KMS-11 (cell line): ENCODE measurements at regions not wholly inside any gene's neighbourhood (a gene's known extent, or its start where the extent isn't known, plus 50 kb on each side); places are given as distances from the start of the nearest gene placed in this dataset.
"Not testable (repeated sequence)": the region's sequence is repeated elsewhere in the genome, so short reads cannot be mapped to it uniquely, and the experiment has no call there.

Experiments used
- H2AFZ ChIP-seq: fragments of 200-600 bp; sonication (generic); 2 replicates; pipeline ENCODE4 v1.6.1; 2016; ENCODE audit warnings: antibody characterized with exemption, mixed run types, low read depth
- H3K27ac ChIP-seq: fragments of 200-600 bp; sonication (generic); 2 replicates; pipeline ENCODE4 v1.6.1; 2016; ENCODE audit warnings: mild to moderate bottlenecking, mixed run types
- H3K27me3 ChIP-seq: fragments of 200-600 bp; sonication (generic); 2 replicates; pipeline ENCODE4 v1.6.1; 2017; ENCODE audit warnings: mild to moderate bottlenecking, low read depth, mixed run types, moderate library complexity; ENCODE audit not compliant: insufficient read depth
- H3K36me3 ChIP-seq: fragments of 200-600 bp; sonication (generic); 2 replicates; pipeline ENCODE4 v1.6.1; 2017; ENCODE audit warnings: mild to moderate bottlenecking, mixed run types; ENCODE audit not compliant: insufficient read depth
- H3K4me1 ChIP-seq: fragments of 200-600 bp; sonication (generic); 2 replicates; pipeline ENCODE4 v1.6.1; 2016; ENCODE audit warnings: mild to moderate bottlenecking, low read depth, mixed run types; ENCODE audit not compliant: poor library complexity, severe bottlenecking
- H3K4me2 ChIP-seq: fragments of 200-600 bp; sonication (generic); 2 replicates; pipeline ENCODE4 v1.7.0; 2016; ENCODE audit warnings: mild to moderate bottlenecking, mixed run types
- H3K4me3 ChIP-seq: fragments of 200-600 bp; sonication (generic); IDR thresholded peaks from 2 replicates; pipeline ENCODE4 v1.6.1; 2017; ENCODE audit warnings: low read depth, low read length, mixed read lengths; ENCODE audit not compliant: insufficient read depth
- H3K79me2 ChIP-seq: fragments of 200-600 bp; sonication (generic); 2 replicates; pipeline ENCODE4 v1.6.1; 2016; ENCODE audit warnings: low read depth, mixed run types; ENCODE audit not compliant: insufficient read depth
- H3K9ac ChIP-seq: fragments of 200-600 bp; sonication (generic); 2 replicates; pipeline ENCODE4 v1.6.1; 2016; ENCODE audit warnings: mild to moderate bottlenecking, mixed run types
- H4K20me1 ChIP-seq: fragments of 200-600 bp; sonication (generic); 2 replicates; pipeline ENCODE4 v1.6.1; 2016; ENCODE audit warnings: mild to moderate bottlenecking, mixed run types; ENCODE audit not compliant: insufficient read depth
- TF ChIP-seq, protein P1 (sequence below): fragments of 200-600 bp; sonication (generic); conservative IDR thresholded peaks from 2 replicates; pipeline ENCODE4 v1.6.1; 2017; ENCODE audit warnings: low read depth, mild to moderate bottlenecking, antibody characterized with exemption, low read length, moderate library complexity, mixed read lengths

DNA sequence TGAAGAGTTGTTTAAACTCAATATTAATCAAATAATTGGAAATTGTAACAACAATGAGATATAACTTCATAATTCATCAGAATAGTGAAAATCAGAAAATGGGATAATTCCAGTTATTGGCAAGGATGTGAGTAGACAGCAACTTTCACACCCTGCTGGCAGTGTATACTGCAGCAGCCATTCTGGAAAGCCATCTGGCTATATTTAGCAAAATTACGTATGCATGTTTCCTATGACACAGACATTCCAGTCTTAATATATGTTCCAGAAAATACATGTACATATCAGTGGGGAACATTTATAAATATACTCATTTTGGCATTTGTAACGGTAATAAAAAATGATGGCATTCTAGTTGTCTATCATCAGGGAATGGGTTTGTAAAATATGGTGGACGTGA lies 564.1 kb downstream of the GBE1 start:
- H3K4me3 ChIP-seq, result no peak overlapping the region
- H3K27me3 ChIP-seq, result no peaks in the 10 kb centered on the region
- no peaks in the 10 kb centered on the region for H4K20me1 ChIP-seq
- TF ChIP-seq, protein P1, sequence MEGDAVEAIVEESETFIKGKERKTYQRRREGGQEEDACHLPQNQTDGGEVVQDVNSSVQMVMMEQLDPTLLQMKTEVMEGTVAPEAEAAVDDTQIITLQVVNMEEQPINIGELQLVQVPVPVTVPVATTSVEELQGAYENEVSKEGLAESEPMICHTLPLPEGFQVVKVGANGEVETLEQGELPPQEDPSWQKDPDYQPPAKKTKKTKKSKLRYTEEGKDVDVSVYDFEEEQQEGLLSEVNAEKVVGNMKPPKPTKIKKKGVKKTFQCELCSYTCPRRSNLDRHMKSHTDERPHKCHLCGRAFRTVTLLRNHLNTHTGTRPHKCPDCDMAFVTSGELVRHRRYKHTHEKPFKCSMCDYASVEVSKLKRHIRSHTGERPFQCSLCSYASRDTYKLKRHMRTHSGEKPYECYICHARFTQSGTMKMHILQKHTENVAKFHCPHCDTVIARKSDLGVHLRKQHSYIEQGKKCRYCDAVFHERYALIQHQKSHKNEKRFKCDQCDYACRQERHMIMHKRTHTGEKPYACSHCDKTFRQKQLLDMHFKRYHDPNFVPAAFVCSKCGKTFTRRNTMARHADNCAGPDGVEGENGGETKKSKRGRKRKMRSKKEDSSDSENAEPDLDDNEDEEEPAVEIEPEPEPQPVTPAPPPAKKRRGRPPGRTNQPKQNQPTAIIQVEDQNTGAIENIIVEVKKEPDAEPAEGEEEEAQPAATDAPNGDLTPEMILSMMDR, result no peak
- H3K9ac ChIP-seq, result no peak overlapping the region
- no peak overlapping the region for H2AFZ ChIP-seq
- no peaks in the 10 kb centered on the region for H3K4me1 ChIP-seq
- no peak overlapping the region for H3K4me2 ChIP-seq
- H3K36me3 ChIP-seq, result no peaks in the 10 kb centered on the region
- H3K79me2 ChIP-seq, result no peaks in the 10 kb centered on the region
- H3K27ac ChIP-seq, result no peak overlapping the region

DNA sequence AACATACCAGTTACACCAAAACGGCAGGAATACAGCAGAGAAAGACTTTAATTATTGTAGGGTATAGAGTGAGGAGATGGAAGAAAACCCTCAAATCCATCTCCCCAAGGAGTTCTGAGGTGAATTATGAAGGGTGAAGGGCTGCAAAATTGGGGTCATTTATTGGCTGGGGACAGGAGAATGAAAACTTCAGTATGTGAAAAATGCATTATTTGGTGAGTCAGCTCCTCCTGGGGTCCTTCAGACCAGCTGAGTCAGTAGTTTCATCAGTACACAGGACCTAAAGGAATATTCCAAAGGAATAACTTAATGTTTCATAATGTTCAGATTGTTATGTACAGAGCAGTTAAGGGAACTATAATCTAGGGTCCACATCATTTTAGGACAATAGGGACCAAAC lies 566.0 kb downstream of the GBE1 start:
- H3K4me2 ChIP-seq, result no peak overlapping the region
- H3K27me3 ChIP-seq, result no peaks in the 10 kb centered on the region
- H3K36me3 ChIP-seq, result no peaks in the 10 kb centered on the region
- H3K27ac ChIP-seq, result no peak overlapping the region
- no peaks in the 10 kb centered on the region for H3K4me1 ChIP-seq
- no peak overlapping the region for H3K9ac ChIP-seq
- H3K4me3 ChIP-seq, result no peak overlapping the region
- H2AFZ ChIP-seq, result no peak overlapping the region
- H4K20me1 ChIP-seq, result no peaks in the 10 kb centered on the region
- no peaks in the 10 kb centered on the region for H3K79me2 ChIP-seq
- TF ChIP-seq, protein P1, result no peak

DNA sequence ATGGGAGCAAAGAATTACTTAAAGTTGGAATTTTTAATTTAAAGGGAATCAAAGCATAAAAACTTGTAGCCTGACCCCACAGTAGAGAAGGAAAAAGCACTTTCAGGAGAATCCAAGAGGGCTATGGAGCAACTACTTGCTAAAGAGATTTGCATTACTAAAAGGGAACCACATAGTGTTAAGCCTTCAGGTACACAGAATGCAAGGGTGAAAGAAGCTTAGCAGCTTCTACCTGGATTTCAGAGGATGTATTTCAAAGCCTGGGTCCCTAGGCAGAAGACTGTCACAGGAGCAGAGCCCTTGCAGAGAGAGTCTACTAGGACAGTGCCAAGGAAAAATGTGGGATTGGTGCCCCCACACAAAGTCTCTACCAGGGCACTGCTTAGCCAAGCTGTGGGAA lies 575.0 kb downstream of the GBE1 start:
- Histone ChIP-seq H3K27me3 (no peaks in the 10 kb centered on the region), H3K79me2 (no peaks in the 10 kb centered on the region), H3K27ac (no peak overlapping the region), H3K36me3 (no peaks in the 10 kb centered on the region), H2AFZ (no peak overlapping the region), H3K4me1 (no peaks in the 10 kb centered on the region), H3K4me2 (no peak overlapping the region), H4K20me1 (no peaks in the 10 kb centered on the region), H3K4me3 (no peak overlapping the region), H3K9ac (no peak overlapping the region)
- TF ChIP-seq, protein P1, result no peak

DNA sequence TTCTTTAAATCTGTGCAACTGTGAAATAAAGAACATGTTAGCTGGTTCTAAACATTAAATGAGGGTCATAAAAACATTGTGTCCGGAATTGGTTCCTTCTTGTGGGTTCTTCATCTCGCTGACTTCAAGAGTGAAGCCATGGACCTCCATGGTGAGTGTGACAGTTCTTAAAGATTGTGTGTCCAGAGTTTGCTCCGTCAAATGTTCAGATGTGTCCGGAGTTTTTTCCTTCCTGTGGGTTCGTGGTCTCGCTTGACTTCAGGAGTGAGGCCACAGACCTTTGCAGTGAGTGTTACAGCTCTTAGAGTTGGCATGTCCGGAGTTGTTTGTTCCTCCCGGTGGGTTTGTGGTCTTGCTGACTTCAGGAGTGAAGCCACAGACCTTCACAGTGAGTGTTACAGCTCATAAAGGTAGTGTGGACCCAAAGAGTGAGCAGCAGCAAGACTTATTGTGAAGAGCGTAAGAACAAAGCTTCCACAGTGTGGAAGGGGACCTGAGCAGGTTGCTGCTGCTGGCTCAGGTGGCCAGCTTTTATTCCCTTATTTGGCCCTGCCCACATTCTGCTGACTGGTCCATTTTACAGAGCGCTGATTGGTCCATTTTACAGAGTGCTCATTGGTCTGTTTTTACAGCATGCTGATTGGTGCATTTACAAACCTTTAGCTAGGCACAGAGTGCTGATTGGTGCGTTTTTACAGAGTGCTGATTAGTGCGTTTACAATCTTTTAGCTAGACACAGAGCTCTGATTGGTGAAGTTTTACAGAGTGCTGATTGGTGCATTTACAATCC lies 579.2 kb downstream of the GBE1 start:
- H2AFZ ChIP-seq, H3K27me3 ChIP-seq, H3K27ac ChIP-seq, H4K20me1 ChIP-seq, H3K4me2 ChIP-seq, H3K36me3 ChIP-seq, H3K4me1 ChIP-seq, H3K79me2 ChIP-seq, H3K4me3 ChIP-seq, H3K9ac ChIP-seq: not testable (repeated sequence)

DNA sequence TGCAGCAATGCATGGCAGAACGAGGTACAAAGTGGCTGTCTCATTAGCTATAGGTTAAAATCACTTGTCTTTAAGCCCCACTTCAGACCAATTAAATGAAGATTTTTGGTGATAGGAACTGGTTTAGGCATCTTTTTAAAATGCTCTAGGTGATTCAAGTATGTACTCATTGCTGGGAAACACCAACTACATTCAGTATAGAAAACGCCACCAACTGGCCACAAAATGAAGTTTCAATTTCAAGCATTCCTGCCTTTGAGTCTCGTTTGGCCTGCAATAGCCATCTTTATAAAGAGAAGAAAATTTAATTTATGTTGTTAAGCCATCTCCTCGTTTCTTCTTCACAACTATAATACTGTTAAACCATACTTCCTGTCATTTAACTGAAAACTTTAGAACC lies 587.9 kb downstream of the GBE1 start:
- no peak overlapping the region for H2AFZ ChIP-seq
- H3K4me3 ChIP-seq, result no peak overlapping the region
- TF ChIP-seq, protein P1, result no peak
- H3K27ac ChIP-seq, result no peak overlapping the region
- H3K4me2 ChIP-seq, result no peak overlapping the region
- H3K27me3 ChIP-seq, result no peaks in the 10 kb centered on the region
- no peaks in the 10 kb centered on the region for H4K20me1 ChIP-seq
- H3K4me1 ChIP-seq, result no peaks in the 10 kb centered on the region
- no peak overlapping the region for H3K9ac ChIP-seq
- H3K79me2 ChIP-seq, result no peaks in the 10 kb centered on the region
- no peaks in the 10 kb centered on the region for H3K36me3 ChIP-seq
